ENCODE measurements at regions not wholly inside any gene's neighbourhood (a gene's known extent, or its start where the extent isn't known, plus 50 kb on each side); places are given as distances from the start of the nearest gene placed in this dataset.

GRCh38 chr5:56640763-56641406, 174.5 kb upstream of the MAP3K1 start:
- CTCF ChIA-PET = interaction anchor here (0.6 to 0.7 kb wide), 2 partner anchors 10 to 16 kb away, joined by 3 read pairs; no protein-coding TSS in a partner anchor
- no peak for DNase-seq (ENCODE audit: low spot score)

GRCh38 chr5:56639476-56639875, 175.9 kb upstream of the MAP3K1 start:
- DNase-seq (ENCODE audit: low spot score) = no peak
- no peak overlapping the region for H3K27ac ChIP-seq
- ChIA-PET POLR2A (ENCODE audit: low non-redundant PET) (no interaction called here), CTCF (no interaction called here)
- no peak for TF ChIP-seq CTCF (conservative IDR thresholded peaks at IDR 0.05; ENCODE audit: low read depth)

More at GRCh38 chr5:56640763-56641406, 174.5 kb upstream of the MAP3K1 start:
- TF ChIP-seq CTCF (conservative IDR thresholded peaks at IDR 0.05; ENCODE audit: low read depth) = no peak
- no peak overlapping the region for H3K27ac ChIP-seq
- POLR2A ChIA-PET (ENCODE audit: low non-redundant PET) = no interaction called here

GRCh38 chr5:56638768-56639238, 176.5 kb upstream of the MAP3K1 start:
- no peak for TF ChIP-seq CTCF (conservative IDR thresholded peaks at IDR 0.05; ENCODE audit: low read depth)
- no peak overlapping the region for H3K27ac ChIP-seq
- DNase-seq (ENCODE audit: low spot score) = no peak
- POLR2A ChIA-PET (ENCODE audit: low non-redundant PET) = no interaction called here
- CTCF ChIA-PET = interaction anchor here (0.6 to 1.0 kb wide), 2 partner anchors 80 to 368 kb away, joined by 3 read pairs; no protein-coding TSS in a partner anchor

GRCh38 chr5:56638061-56638621, 177.2 kb upstream of the MAP3K1 start:
- no peak for TF ChIP-seq CTCF (conservative IDR thresholded peaks at IDR 0.05; ENCODE audit: low read depth)
- POLR2A ChIA-PET (ENCODE audit: low non-redundant PET) = no interaction called here
- CTCF ChIA-PET = interaction anchor here (0.6 to 1.0 kb wide), 3 partner anchors 81 to 368 kb away, joined by 3 to 6 read pairs (median 3); no protein-coding TSS in a partner anchor
- DNase-seq (ENCODE audit: low spot score) = no peak
- no peak overlapping the region for H3K27ac ChIP-seq

GRCh38 chr5:56637321-56637920, 177.9 kb upstream of the MAP3K1 start:
- CTCF ChIA-PET = no interaction called here
- no peak for TF ChIP-seq CTCF (conservative IDR thresholded peaks at IDR 0.05; ENCODE audit: low read depth)
- no peak overlapping the region for H3K27ac ChIP-seq
- POLR2A ChIA-PET (ENCODE audit: low non-redundant PET) = no interaction called here
- no peak for DNase-seq (ENCODE audit: low spot score)

GRCh38 chr5:56633950-56634349, 181.4 kb upstream of the MAP3K1 start:
- CTCF ChIA-PET = interaction anchor here (0.5 kb wide), 1 partner anchor 523 kb away, joined by 4 read pairs; no protein-coding TSS in a partner anchor
- POLR2A ChIA-PET (ENCODE audit: low non-redundant PET) = no interaction called here

More at GRCh38 chr5:56633950-56634349, 181.4 kb upstream of the MAP3K1 start:
- no peak for DNase-seq (ENCODE audit: low spot score)
- no peak overlapping the region for H3K27ac ChIP-seq
- TF ChIP-seq CTCF (conservative IDR thresholded peaks at IDR 0.05; ENCODE audit: low read depth) = no peak

Measured in RWPE1 (cell line).